Dedifferentiated amniotic fluid mesenchymal stem cell (primary cell): ENCODE measurements at regions not wholly inside any gene's neighbourhood (a gene's known extent, or its start where the extent isn't known, plus 50 kb on each side); places are given as distances from the start of the nearest gene placed in this dataset.
A peak's percentile ranks its signal among the peaks of the same experiment; 100 is the strongest.
"Not testable (repeated sequence)": the region's sequence is repeated elsewhere in the genome, so short reads cannot be mapped to it uniquely, and the experiment has no call there.

Experiments
- DNase-seq: peaks from one replicate; pipeline ENCODE4 v3.0.0-alpha.2; 2016; ENCODE audit errors: extremely low spot score

DNA sequence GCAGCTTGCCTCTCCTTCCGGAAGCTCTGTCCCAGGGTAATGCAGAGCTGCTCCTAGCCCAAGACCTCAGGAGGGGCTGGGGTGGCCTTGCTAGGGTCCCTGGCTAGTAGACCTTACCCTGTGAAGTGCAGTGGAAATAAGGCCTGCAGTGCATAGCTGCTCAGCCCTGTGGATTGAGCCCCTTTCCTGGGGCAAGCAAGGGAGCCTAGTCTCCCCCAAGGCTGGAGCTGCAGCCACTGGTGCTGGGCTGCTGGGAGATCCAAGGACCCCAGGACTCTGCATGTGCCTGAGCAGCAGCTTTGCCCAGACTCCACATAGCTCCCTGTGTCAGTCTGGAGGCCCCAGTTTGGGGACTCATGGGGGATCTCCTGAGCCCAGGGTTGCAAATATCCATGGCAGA, 57.9 kb downstream of the FANCF start:
- DNase-seq = no peak

DNA sequence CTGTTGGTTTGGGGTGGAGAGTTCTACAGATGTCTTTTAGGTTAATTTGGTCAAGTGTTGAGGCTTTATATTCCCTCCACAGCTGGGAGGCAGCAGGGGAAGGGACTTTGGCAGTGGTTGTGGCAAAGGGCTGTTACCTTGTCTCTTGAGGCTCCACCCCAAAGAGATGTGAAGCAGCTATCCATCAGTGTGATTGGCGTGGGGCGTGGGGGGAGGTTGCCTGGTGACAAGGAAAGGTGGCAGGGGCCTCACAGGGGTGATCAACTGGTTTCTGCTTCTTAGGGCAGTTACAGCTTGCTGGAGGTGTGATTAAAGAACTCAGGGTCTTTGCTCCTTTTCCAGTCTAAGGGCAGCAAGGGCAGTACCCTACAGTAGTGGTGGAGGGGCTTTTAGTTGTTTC, 59.3 kb downstream of the FANCF start:
- no peak for DNase-seq

DNA sequence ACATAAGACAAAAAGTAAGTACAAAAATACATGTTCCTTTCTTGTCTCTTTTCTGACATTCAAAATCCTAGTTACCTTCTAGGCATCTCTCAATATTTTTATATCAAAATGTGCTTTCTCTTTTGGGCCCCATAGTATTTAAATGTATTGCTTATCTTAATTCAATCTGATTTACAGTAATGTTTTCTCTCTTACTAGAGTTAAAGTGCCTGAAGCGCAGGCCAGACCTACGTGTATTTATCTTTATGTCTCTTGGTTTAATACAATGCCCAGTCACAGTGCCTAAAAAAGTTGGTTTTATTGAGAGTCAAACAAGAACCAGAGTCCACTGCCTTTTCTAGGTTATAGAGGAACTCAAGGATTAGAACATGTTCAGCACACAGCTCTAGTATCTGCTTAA, 64.3 kb downstream of the FANCF start:
- no peak for DNase-seq

DNA sequence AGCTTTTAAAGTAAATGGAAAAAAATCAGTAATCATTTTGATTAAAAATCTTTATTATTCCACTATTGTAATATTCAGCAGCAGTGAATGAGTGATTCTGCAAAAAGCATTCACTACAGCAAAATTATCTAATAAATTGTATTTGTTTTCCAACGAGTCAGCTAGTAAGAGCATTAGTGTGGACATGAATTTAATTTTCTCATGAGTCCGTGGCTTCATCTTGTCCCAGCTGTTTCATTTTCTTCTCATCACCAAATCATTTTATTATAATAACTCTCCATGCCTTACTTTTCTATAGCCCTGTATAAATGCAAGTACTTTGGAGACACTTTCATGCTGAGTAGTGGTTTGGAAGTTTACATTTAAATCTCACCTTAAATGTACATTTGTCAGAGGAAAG, 66.2 kb downstream of the FANCF start:
- no peak for DNase-seq

DNA sequence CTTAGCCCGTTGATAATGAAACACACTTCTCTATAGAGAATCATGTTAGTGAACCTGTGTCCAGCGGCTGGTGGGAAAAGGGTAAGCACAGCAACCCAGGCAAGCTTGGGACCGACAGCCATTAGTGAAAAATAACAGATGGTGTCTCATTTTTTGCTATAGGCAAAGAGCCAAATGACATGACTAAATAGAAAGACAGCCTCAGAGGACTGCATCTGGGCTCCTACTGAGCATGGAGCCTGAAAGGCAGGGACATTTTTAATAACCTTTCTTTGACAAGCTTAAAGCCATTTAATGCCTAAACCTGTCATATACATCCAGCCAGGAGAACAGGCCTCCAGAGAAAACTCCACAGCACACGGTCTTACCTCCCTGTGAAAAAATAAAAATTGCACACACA, 67.0 kb downstream of the FANCF start:
- no peak for DNase-seq

DNA sequence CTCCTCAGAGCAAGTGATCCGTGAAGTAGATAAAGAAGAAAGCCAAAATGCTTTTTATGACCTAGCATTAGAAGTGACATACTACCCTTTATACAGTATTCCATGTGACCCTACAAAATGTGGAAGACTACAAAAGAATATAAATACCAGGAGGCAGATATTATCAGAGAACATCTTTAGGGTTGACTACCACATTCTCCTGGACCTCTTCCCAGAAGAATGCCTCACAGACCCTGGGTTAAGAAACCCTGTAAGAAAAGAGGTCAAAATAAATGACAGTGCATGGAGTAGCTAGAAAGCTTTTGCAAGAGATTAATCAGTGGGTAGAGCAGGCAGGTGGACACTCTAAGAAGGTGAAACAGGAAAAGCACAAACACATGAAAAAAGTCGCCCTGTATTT, 69.2 kb downstream of the FANCF start:
- DNase-seq = no peak

DNA sequence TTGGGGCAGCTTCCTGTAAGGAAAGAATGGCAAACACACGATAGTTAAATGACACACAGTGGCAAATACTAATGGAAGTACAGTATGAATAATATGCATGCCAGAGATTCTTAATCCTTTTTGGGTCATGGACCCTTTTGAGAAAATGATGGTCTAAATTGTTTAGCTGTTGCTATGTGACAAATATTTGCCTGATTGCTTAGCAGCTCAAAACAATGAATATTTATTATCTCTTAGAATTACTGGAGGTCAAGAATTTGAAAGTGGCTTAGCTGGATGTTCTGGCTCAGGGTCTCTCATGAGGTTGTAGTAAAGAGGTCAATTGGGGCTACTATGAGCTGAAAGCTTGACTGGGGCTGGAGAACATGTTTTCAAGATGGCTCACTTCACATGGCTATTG, 69.7 kb downstream of the FANCF start:
- no peak for DNase-seq

DNA sequence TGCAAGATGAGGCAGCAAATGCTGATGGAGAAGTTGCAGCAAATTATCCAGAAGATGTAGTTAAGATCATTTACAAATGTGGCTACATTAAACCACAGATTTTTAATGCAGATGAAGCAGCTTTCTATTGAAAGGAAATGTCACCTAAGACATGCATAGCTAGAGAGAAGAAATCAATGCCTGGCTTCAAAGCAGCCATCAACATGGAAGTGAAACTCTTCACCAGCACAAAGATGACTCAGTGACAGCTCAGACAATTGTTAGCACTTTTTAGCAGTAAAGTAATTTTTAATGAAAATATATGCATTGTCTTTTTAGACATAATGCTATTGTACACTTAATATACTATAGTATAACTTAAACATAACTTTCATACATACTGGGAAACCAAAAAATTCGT, 71.4 kb downstream of the FANCF start:
- no peak for DNase-seq

DNA sequence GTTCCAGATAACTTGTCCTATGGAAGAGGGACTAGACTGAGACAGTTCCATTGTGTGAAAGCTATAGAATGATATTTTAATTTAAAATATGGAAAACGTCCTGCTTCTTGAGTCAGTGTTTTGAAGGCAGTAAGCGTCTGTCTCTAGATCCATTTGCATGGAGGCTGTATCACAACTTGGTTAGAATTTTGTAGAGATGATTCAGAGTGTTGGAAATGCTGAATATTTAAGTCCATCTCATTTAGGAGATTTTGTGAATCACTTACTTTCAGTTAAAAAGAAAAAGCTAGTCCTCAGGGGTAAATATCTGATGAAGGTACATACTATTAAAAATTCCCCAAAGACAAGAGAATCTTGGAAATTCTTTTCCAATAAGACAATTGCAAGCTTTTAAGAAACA, 72.7 kb downstream of the FANCF start:
- no peak for DNase-seq

DNA sequence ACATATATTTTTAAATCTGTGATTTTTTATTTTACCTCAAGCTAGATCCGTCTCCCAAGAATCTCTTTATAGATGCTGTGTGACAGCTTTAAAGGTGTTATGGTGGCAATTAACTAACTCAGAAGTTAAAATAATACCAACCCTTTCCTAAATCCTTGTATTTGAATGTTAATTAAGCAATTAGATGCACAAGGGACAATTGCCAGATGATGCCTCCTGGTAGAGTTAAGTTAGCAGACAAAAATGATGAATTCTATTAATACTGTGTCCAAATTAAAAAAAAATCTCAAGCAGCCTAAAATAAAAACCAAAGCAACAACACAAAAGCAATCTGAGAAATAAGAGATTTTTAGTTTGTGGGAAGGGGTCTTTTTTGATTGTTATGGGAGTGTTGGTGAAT, 78.9 kb downstream of the FANCF start:
- no peak for DNase-seq

DNA sequence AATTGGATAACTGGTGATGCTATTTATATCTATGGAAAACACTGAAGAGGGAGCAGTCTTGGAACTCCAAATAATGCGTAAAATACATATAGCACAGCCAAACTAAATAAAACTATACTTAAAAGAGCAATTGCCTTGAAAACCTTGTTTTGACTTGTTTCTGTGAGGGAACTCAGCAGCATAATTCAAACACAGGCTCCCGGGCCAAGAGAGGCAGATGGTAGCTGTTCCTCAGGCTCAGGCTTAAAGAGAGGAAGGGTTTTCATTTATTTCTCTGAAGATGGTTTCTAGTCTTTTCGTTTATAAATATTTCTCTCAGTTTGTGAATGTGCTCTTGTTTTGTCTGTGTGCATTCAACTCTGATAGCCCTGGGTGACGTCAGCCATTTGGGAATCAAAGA, 82.4 kb downstream of the FANCF start:
- DNase-seq = no peak

DNA sequence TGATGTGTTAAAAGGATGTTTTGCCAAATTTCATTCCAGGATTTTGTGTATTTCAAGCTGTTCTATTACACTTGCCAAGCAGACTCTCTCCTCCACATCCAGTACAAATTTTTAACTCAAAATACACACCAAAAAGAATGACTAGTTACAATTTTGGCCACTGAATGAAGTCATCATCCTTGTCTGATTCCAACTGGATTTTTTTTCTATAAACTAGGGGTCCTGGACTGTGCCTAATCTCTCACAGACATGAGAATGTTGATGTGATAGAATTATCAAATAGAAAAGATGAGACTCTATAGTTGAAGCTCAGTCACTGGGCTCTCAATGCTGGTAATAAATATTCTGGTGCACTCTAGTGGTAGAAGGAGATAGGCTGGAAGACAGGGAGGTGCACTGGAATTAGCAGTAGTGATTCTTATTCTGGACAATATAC, 85.8 kb downstream of the FANCF start:
- peak; percentile 74 for DNase-seq

DNA sequence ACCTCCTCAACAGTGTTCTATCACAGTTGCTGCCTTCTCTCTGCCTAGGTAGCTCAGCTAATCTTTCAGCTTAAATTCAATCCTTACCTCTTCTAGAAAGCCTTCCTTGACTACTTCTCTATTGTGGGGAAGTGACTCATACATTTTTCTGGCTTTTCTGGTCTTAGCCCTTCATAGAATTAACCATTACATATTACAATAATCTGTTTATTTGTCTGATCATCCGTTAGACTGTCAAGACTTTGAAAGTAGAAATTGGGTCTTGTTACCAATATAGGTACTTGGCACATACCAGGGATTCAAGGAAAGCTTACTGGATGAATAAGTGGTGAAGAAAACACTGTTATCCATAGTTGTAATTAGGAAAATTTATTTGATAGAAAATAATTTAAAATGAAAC, 89.6 kb downstream of the FANCF start:
- no peak for DNase-seq

DNA sequence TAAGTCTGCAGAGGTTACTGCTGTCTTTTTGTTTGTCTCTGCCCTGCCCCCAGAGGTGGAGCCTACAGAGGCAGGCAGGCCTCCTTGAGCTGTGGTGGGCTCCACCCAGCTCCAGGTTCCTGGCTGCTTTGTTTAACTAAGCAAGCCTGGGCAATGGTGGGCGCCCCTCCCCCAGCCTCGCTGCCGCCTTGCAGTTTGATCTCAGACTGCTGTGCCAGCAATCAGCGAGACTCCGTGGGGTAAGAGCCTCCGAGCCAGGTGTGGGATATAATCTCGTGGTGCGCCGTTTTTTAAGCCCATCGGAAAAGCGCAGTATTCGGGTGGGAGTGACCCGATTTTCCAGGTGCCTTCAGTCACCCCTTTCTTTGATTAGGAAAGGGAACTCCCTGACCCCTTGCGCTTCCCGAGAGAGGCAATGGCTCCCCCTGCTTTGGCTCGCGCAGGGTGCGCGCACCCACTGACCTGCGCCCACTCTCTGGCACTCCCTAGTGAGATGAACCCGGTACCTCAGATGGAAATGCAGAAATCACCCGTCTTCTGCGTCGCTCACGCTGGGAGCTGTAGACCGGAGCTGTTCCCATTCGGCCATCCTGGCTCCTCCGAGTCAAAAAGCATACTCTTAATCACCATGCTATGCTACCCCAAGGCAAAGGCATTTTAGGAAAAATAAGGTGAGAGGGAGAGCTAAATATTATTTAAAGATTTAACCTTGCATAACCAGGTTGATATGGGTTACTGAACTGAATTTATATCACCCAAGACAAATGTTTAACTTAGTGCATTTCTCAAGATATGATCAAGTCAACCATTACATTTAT, 96.8 kb downstream of the FANCF start:
- not testable (repeated sequence) for DNase-seq

DNA sequence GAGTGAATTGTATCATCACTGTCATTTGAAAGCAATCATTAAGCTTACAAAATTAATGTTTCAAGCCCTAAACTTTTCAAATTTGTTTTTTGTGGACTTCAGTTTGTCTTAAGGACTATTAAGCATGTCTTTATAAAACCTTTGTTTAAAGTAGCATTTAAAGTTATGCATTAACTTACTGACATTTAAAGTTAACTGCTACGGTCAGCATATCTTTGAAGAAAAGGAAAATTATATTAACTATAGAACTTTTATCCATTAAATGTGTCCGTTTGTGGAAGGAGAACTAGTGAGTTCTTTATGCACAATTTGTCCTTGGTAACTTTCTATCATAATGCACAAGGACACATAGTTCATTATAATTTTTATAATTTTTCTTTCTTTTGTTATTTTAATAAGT, 103.4 kb downstream of the FANCF start:
- no peak for DNase-seq

DNA sequence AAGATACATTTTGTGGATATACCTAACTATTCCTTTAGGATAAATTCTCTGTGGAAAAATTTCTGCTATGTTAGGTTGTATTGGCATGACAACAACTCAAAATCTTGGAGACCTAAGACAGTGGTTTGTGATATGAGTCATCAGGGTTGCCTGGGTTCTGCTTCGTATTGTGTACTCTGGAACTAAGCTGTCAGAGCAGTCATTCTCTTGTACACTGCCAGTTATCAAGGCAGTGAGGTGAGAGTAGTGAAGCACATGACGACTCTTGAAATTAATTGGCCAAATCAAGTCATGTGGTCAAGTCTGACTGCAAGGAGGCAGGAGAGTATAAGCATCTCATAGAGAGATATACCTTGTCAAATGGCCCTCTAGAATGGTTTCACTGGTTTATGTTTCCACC, 104.4 kb downstream of the FANCF start:
- DNase-seq = peak; percentile 61

DNA sequence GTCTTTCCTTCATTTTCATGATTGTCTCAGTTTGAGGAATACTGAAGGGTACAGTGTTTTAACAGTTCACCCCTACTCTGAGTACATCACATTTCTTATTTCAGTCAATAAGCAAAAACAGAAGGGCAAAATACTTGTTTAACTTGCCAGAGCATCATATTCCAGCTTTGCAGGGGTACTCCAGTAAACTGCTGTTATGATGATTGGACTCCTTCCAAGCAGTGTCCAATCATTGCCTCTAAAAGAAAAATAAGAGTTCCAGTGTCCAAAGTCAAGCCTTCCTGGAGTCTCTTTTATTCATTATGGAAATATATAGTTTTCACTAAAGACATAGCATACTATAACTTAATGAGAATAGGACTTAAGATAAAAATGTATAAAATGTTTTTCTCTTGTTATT, 105.1 kb downstream of the FANCF start:
- peak; percentile 20 for DNase-seq

DNA sequence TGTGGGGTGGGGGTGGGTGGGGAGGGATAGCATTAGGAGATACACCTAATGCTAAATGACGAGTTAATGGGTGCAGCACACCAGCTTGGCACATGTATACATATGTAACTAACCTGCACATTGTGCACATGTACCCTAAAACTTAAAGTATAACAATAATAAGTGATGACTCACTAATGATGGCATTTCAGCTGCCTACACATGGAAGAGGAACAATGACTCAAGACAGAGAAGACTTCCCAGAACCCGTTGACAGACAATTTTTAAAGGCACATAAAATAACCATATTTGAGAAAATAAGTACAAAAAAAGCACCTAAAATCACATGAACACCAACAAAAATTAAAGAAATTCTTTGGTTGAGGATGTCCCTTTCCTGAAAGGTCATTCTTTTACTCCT, 107.3 kb downstream of the FANCF start:
- DNase-seq = not testable (repeated sequence)

DNA sequence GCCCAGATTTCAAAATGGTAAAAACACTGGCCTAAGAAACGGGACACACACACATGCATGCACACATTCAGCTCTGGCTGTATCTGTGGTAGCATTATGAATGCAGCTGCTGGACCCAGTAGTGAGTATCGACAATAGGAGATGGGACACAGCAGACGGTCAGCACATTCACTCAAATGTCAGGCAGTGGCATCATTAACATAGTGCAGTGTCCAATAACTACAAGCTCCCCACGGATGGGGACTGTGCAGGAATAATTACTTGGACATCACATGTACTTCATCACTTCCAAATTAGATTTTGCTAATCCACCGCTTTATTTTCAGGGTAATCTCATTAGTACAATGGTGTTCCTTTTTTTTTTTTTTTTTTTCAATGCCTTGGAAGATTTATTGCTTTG, 109.5 kb downstream of the FANCF start:
- DNase-seq = no peak

DNA sequence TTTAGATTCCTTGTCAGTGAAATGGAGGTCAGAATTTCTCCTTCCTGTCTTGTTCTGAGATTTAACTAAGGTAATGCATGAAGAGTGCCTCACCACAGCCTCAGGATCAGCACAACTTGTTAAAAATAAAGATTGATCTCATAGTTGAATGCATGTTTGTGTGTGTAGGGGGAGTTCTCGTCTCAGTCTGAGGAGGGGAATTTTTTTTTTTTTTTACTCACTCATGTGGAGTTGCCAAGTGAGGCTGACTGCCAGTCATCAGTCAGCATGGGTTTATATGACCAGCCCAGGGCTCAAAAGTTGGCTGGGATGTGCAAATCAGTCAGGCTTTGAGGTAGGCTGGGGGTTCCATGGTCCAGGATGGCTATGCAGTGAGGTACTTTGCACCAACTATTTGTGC, 113.2 kb downstream of the FANCF start:
- no peak for DNase-seq

DNA sequence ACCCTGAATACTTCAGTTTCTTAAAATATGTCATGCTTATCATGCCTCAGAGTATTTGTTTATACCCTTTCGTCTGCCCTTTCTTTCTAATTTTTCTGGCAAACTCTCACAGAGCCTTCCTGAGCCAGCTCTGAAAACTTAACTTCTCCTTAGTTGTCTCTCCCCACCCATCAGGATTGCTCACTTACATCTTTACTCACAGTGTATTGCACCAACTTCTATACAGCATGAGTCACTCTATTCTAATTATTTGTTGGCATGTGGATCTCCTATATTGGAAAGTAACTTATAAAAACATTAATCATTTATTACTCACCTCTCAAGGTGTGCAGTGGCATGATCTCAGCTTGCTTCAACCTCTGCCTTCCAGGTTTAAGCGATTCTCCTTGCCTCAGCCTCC, 114.9 kb downstream of the FANCF start:
- peak; percentile 80 for DNase-seq

DNA sequence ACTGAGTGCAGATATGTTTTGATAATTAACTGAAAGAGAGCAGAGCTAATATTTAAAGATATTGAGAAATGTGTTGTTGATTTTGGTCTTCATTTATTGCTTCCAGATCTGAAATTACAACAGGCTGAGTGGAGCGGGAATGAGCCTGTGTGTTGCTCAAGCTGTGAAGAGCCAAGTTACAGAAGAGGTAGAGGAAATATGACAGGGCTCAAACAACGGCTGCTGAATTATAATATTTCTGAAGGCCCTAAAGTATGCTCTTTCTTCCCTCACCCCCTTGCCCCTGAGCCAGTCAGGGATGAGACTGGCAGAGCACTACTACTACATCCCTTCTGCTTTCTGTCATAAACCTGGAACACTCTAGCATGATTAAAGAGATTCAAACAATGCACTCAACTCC, 115.6 kb downstream of the FANCF start:
- no peak for DNase-seq

DNA sequence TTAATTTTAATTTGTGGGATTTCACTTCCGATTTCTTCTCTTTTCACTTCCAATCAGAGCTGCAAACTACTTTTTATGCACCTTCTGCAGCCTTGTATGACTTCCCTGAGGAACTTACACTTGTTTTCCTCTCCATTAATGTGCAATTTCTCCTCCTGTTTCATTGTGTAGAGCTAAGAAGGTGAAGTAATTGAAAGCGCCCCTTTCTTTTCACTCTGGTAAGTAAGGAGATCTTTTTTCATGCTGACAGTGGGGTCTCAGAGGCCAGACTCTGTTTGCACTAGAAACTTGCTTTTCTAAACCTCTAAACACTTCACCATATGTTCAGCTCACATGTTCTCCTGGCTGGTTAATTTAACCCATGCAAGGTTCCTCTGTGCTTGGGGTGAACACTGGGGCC, 117.0 kb downstream of the FANCF start:
- no peak for DNase-seq

DNA sequence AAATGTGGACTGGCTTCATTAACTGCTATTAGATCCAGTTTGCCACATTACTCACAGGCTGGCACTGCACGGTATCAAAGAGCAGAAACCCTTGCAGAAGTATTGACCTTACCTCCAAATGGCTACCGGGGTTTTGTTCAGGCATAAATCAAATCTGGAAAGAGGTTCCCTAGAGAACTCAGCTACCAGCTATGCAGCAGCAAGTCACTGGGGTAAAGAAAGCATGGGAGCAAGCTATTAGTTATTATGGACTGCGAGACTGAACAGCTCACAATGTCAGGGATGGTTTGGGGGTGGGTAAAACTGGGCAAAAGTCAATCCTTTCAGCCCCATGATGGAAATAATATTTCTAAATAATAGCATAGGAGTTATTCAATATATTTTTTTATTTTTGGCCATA, 128.1 kb downstream of the FANCF start:
- no peak for DNase-seq
